ENCODE measurements at regions not wholly inside any gene's neighbourhood (a gene's known extent, or its start where the extent isn't known, plus 50 kb on each side); places are given as distances from the start of the nearest gene placed in this dataset.
"Not testable (repeated sequence)": the region's sequence is repeated elsewhere in the genome, so short reads cannot be mapped to it uniquely, and the experiment has no call there.

GRCh38 chr6:78646542-78647415 lies 220.6 kb upstream of the IRAK1BP1 start:
- DNase-seq (ENCODE audit: low spot score); BruUV-seq (replicated peaks); H3K9me3 ChIP-seq (ENCODE audit: low read length); H3K4me1 ChIP-seq (ENCODE audit: insufficient read depth, low read length); H3K9ac ChIP-seq (ENCODE audit: insufficient read depth, low read depth, low read length); in situ Hi-C loops (cut with HindIII; ENCODE audit: extremely low pct_ligation_motif_present, low pct_unique_long_range_greater_than_20kb); H3K79me2 ChIP-seq (ENCODE audit: insufficient read depth, low read length); ATAC-seq; POLR2A ChIA-PET; CTCF ChIA-PET (ENCODE audit: low intra/inter-chr PET ratio, low total read pairs); intact Hi-C loops (cut with micrococcal nuclease; ENCODE audit: unreplicated experiment); H4K20me1 ChIP-seq (ENCODE audit: insufficient read depth, low read length); H3K27ac ChIP-seq (ENCODE audit: extremely low read length, insufficient read depth, low read length); H2AFZ ChIP-seq (ENCODE audit: low read length); H3K27me3 ChIP-seq (ENCODE audit: control insufficient read depth in 1 of 2, insufficient read depth in 2 of 2, low read length in 2 of 2); FAIRE-seq; H3K36me3 ChIP-seq (replicated peaks in 1 of 2; ENCODE audit: control insufficient read depth in 1 of 2, insufficient read depth in 2 of 2, low read length in 2 of 2): not testable (repeated sequence)
- 10% methylated on average over 15 of the region's 20 CpGs for WGBS (ENCODE audit: low lambda C conversion rate)
- Histone ChIP-seq H3K4me3 (replicated peaks in 1 of 3; ENCODE audit: insufficient read depth in 1 of 3, low read depth in 2 of 3, low read length in 3 of 3) (peak overlapping the region in 1 of 3 experiments; percentile 28; a peak in 1 of 6 replicates), H3K4me2 (ENCODE audit: low read depth, low read length) (peak overlapping the region; percentile 57)
- 0 out of 2 replicates have a peak, but pooled peaks have one; percentile 13 for TF ChIP-seq GABPB1 (CRISPR knock-in tag; IDR thresholded peaks at IDR 0.05)
- TF ChIP-seq ZNF281 (CRISPR knock-in tag; IDR thresholded peaks at IDR 0.05; ENCODE audit: borderline replicate concordance): peak; percentile 66; the same call in 1 of the 2 replicates
- 0 out of 2 replicates have a peak, but pooled peaks have one; percentile 23 for TF ChIP-seq NR2C2 (CRISPR knock-in tag; IDR thresholded peaks at IDR 0.05; ENCODE audit: borderline replicate concordance)
- 0 out of 2 replicates have a peak, but pooled peaks have one; percentile 15 for TF ChIP-seq ZNF687 (CRISPR knock-in tag; IDR thresholded peaks at IDR 0.05)

- H2AFZ ChIP-seq (ENCODE audit: low read length); DNase-seq (ENCODE audit: low spot score); ATAC-seq; CTCF ChIA-PET (ENCODE audit: low intra/inter-chr PET ratio, low total read pairs); H3K4me1 ChIP-seq (ENCODE audit: insufficient read depth, low read length); intact Hi-C loops (cut with micrococcal nuclease; ENCODE audit: unreplicated experiment); H3K4me2 ChIP-seq (ENCODE audit: low read depth, low read length); POLR2A ChIA-PET; H3K4me3 ChIP-seq (replicated peaks in 1 of 3; ENCODE audit: insufficient read depth in 1 of 3, low read depth in 2 of 3, low read length in 3 of 3); BruUV-seq (replicated peaks); H3K27ac ChIP-seq (ENCODE audit: extremely low read length, insufficient read depth, low read length); FAIRE-seq; H3K9me3 ChIP-seq (ENCODE audit: low read length); H3K79me2 ChIP-seq (ENCODE audit: insufficient read depth, low read length); in situ Hi-C loops (cut with HindIII; ENCODE audit: extremely low pct_ligation_motif_present, low pct_unique_long_range_greater_than_20kb); H3K27me3 ChIP-seq (ENCODE audit: control insufficient read depth in 1 of 2, insufficient read depth in 2 of 2, low read length in 2 of 2); H3K9ac ChIP-seq (ENCODE audit: insufficient read depth, low read depth, low read length); H4K20me1 ChIP-seq (ENCODE audit: insufficient read depth, low read length); H3K36me3 ChIP-seq (replicated peaks in 1 of 2; ENCODE audit: control insufficient read depth in 1 of 2, insufficient read depth in 2 of 2, low read length in 2 of 2): not testable (repeated sequence)
- WGBS (ENCODE audit: low lambda C conversion rate): 27% methylated on average over 3 of the region's 3 CpGs
Observed at GRCh38 chr6:78665819-78666218, 201.5 kb upstream of the IRAK1BP1 start.
